Activated naive CD4-positive, alpha-beta T cell treated with anti-CD3 and anti-CD28 coated beads for 36 hours (primary cell): ENCODE measurements at regions not wholly inside any gene's neighbourhood (a gene's known extent, or its start where the extent isn't known, plus 50 kb on each side); places are given as distances from the start of the nearest gene placed in this dataset.

ENCODE experiments used
- CTCF ChIA-PET: fragments of 350-600 bp; sonication (Branson Sonifier 250); formaldehyde crosslinking; loops from one replicate; lab custom pipeline; 2021; ENCODE audit warnings: antibody characterized with exemption; lab: Charles Lee
- DNase-seq: peaks from one replicate; pipeline ENCODE4 v3.0.0-alpha.2; 2020
- H3K27ac Mint-ChIP-seq: one replicate; pipeline ENCODE4 v1.8.0; 2021; ENCODE audit warnings: mild to moderate bottlenecking, mixed read lengths
- H3K27me3 Mint-ChIP-seq: one replicate; pipeline ENCODE4 v1.8.0; 2021; ENCODE audit warnings: low read depth, mixed read lengths
- H3K36me3 Mint-ChIP-seq: one replicate; pipeline ENCODE4 v1.8.0; 2021; ENCODE audit warnings: low read depth, mixed read lengths
- H3K4me1 Mint-ChIP-seq: one replicate; pipeline ENCODE4 v1.8.0; 2021; ENCODE audit warnings: low read depth, mixed read lengths
- H3K4me3 Mint-ChIP-seq: one replicate; pipeline ENCODE4 v1.8.0; 2021; ENCODE audit warnings: mild to moderate bottlenecking, moderate library complexity, mixed read lengths
- H3K9me3 Mint-ChIP-seq: one replicate; pipeline ENCODE4 v1.8.0; 2021; ENCODE audit warnings: mixed read lengths
- intact Hi-C: fragments of 100-400 bp; cut with micrococcal nuclease; formaldehyde crosslinking; loops from one replicate; pipeline ENCODE4 v1.15.1; 2023

- Mint-ChIP-seq H3K4me1 (no peaks in the 10 kb centered on the region), H3K36me3 (no peaks in the 10 kb centered on the region), H3K27ac (no peak overlapping the region), H3K27me3 (no peaks in the 10 kb centered on the region), H3K9me3 (no peaks in the 10 kb centered on the region), H3K4me3 (no peak overlapping the region)
- CTCF ChIA-PET: interaction anchor here (1.1 kb wide), 1 partner anchor 34 kb away, joined by 3 read pairs; no protein-coding TSS in a partner anchor
- DNase-seq: no peak
- intact Hi-C loops: no loop called here
These were observed 318.2 kb downstream of the TNS1 start for GRCh38 chr2:217684431-217685254.

DNA sequence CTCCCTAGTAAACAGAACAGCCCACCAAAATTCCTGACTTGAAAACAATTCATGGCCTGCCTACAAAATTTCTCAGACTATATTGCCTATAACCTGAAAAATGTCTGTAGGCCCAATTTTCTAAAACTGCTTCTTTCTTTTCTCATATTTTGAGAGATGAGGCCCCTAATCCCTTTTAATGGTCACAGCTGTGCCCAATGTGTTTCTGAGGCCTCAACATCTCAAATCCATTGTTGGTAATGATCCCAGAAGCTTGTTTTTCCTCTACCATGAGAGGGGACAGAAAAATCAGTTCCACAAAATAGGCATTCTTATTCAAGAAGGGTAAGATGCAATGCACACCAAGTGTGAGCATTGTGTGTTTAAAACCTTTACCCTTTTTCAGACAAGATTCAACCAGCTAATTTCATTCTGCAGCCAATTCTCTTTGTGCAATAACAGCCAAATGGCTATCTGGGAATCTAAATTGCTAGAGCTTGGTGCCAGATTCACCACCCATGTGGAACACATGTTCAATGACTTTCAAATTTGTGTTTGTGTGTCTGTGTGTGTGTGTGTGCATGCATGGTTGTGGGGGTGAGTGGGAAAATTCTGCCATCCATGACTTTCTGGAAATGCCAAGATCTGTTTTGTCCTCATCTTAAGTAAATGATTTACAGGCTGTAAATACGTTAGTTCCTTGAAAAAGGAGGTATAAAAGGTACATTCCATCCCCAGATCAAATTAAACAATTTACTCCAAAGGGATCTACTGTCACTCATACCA is 319.5 kb downstream of the TNS1 start:
- no peak for DNase-seq
- H3K27me3 Mint-ChIP-seq: no peaks in the 10 kb centered on the region
- CTCF ChIA-PET: interaction anchor here (0.9 to 1.1 kb wide), 2 partner anchors 30 to 33 kb away, joined by 3 read pairs; no protein-coding TSS in a partner anchor
- intact Hi-C loops: no loop called here
- H3K9me3 Mint-ChIP-seq: no peaks in the 10 kb centered on the region
- H3K4me1 Mint-ChIP-seq: no peaks in the 10 kb centered on the region
- H3K4me3 Mint-ChIP-seq: no peak overlapping the region
- H3K36me3 Mint-ChIP-seq: no peaks in the 10 kb centered on the region
- H3K27ac Mint-ChIP-seq: no peak overlapping the region

DNA sequence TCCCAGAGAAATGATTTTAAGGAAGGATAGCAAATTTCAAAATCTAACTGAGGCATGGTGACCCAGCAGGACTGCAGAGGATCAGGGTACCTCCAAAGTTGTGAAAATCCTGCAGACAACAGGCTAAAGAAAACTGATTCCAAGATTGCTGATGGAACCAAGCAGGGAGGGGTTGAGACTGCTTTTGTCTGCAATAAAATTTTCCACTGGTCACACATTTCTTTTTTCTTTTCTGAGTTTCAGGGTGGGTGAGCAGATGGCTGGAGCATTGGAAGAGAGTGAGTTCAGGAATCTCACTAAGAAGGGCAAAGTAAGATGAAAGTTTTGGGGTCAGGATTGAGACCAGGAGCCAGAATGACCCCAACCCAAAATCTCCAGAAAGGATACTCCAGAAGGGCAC is 321.0 kb downstream of the TNS1 start:
- intact Hi-C loops: no loop called here
- no peak overlapping the region for H3K4me3 Mint-ChIP-seq
- CTCF ChIA-PET: no interaction called here
- peaks cover 2% of the 10 kb centered on the region for H3K36me3 Mint-ChIP-seq
- H3K27ac Mint-ChIP-seq: no peak overlapping the region
- no peaks in the 10 kb centered on the region for H3K27me3 Mint-ChIP-seq
- no peaks in the 10 kb centered on the region for H3K4me1 Mint-ChIP-seq
- H3K9me3 Mint-ChIP-seq: peaks cover 3% of the 10 kb centered on the region
- DNase-seq: no peak

GRCh38 chr2:217680381-217680780 is 322.4 kb downstream of the TNS1 start:
- no peak overlapping the region for H3K27ac Mint-ChIP-seq
- intact Hi-C loops: no loop called here
- CTCF ChIA-PET: interaction anchor here (1.1 kb wide), 1 partner anchor 30 kb away, joined by 4 read pairs; no protein-coding TSS in a partner anchor
- H3K4me1 Mint-ChIP-seq: no peaks in the 10 kb centered on the region
- peaks cover 5% of the 10 kb centered on the region for H3K9me3 Mint-ChIP-seq
- H3K4me3 Mint-ChIP-seq: no peak overlapping the region
- no peaks in the 10 kb centered on the region for H3K27me3 Mint-ChIP-seq
- H3K36me3 Mint-ChIP-seq: peaks cover 2% of the 10 kb centered on the region
- DNase-seq: no peak

GRCh38 chr2:217673627-217674026 is 329.2 kb downstream of the TNS1 start:
- H3K36me3 Mint-ChIP-seq: peaks cover 2% of the 10 kb centered on the region
- H3K27ac Mint-ChIP-seq: no peak overlapping the region
- no peak overlapping the region for H3K4me3 Mint-ChIP-seq
- CTCF ChIA-PET: interaction anchor here (4.0 kb wide), 1 partner anchor 23 kb away, joined by 19 read pairs; no protein-coding TSS in a partner anchor
- DNase-seq: no peak
- intact Hi-C loops: no loop called here
- peaks cover 6% of the 10 kb centered on the region for H3K9me3 Mint-ChIP-seq
- H3K27me3 Mint-ChIP-seq: no peaks in the 10 kb centered on the region
- H3K4me1 Mint-ChIP-seq: no peaks in the 10 kb centered on the region

DNA sequence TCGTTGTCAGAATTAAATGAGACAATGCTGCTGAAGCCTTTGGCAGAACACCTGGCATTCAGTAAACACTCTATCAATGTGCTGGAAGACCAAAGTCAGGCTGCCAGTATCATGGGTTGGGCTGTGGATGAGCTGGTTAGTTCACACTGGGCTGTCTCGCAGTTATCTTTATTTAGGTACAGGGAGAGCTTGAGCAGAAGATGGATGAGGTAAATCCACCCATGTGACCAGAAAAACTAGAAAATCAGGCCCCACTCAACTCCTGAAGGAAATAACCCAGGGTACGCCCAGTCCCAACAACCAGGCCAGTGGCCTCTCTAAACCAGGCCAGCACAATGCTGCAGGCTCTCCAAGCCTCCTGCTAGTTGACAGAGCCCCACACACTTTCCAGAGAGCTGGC is 330.3 kb downstream of the TNS1 start:
- Mint-ChIP-seq H3K4me1 (no peaks in the 10 kb centered on the region), H3K4me3 (no peak overlapping the region), H3K36me3 (peaks cover 1% of the 10 kb centered on the region), H3K9me3 (peaks cover 5% of the 10 kb centered on the region), H3K27ac (no peak overlapping the region), H3K27me3 (no peaks in the 10 kb centered on the region)
- CTCF ChIA-PET: interaction anchor here (1.2 to 4.0 kb wide), 2 partner anchors 22 to 41 kb away, joined by 4 to 19 read pairs; no protein-coding TSS in a partner anchor
- DNase-seq: no peak
- intact Hi-C loops: no loop called here

GRCh38 chr2:217671871-217672270 is 330.9 kb downstream of the TNS1 start:
- intact Hi-C loops: no loop called here
- H3K9me3 Mint-ChIP-seq: peaks cover 3% of the 10 kb centered on the region
- H3K4me3 Mint-ChIP-seq: no peak overlapping the region
- CTCF ChIA-PET: interaction anchor here (1.2 to 4.0 kb wide), 2 partner anchors 21 to 41 kb away, joined by 4 to 19 read pairs; no protein-coding TSS in a partner anchor
- no peak overlapping the region for H3K27ac Mint-ChIP-seq
- peaks cover 3% of the 10 kb centered on the region for H3K4me1 Mint-ChIP-seq
- H3K36me3 Mint-ChIP-seq: no peaks in the 10 kb centered on the region
- no peak for DNase-seq
- H3K27me3 Mint-ChIP-seq: no peaks in the 10 kb centered on the region

DNA sequence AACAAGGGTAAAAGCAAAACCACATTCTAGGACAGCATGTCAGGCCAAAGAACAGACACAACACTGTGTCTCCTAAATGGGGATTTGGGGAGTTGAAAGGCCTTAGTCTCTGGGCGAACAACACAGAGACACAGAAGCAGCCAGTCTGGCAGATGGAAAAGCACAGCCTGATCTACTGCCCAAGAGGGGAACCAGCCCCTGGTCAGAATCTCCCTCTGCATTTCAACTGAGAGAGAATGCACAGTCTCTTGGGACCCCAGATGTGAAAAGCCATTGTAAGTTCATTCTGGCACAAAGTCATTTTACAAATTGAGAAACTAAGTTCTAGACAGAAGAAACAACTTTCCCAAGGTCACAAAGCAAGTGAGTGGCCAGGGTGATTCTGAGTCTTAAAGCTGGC is 331.7 kb downstream of the TNS1 start:
- H3K27ac Mint-ChIP-seq: no peak overlapping the region
- intact Hi-C loops: no loop called here
- H3K36me3 Mint-ChIP-seq: no peaks in the 10 kb centered on the region

DNA sequence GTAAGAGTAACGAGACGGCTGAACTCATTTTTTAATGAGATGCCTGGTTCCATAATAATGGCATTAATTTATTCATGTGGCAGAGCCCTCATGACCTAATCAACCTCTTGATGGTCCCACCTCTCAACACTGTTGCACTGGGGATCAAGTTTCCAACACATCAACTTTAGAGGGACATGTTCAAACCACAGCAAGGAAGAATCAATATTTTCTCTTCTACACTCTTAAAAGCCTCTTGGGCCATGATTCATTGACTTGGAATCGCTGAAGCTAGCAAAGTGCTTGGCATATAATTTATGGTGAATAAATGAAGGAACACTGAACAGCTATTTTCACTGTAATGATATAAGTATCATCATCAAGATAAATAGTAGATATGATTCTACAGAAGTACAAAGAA is 333.0 kb downstream of the TNS1 start:
- DNase-seq: no peak
- intact Hi-C loops: no loop called here
- Mint-ChIP-seq H3K36me3 (no peaks in the 10 kb centered on the region), H3K9me3 (no peaks in the 10 kb centered on the region), H3K4me3 (no peak overlapping the region), H3K27me3 (peaks cover 2% of the 10 kb centered on the region), H3K27ac (no peak overlapping the region), H3K4me1 (peaks cover 10% of the 10 kb centered on the region)
- CTCF ChIA-PET: interaction anchor here (0.7 kb wide), 1 partner anchor 20 kb away, joined by 4 read pairs; no protein-coding TSS in a partner anchor

More for the DNA sequence above, 331.7 kb downstream of the TNS1 start:
- peaks cover 3% of the 10 kb centered on the region for H3K9me3 Mint-ChIP-seq
- DNase-seq: no peak
- peaks cover 2% of the 10 kb centered on the region for H3K27me3 Mint-ChIP-seq
- CTCF ChIA-PET: interaction anchor here (4.0 kb wide), 1 partner anchor 20 kb away, joined by 19 read pairs; no protein-coding TSS in a partner anchor
- no peak overlapping the region for H3K4me3 Mint-ChIP-seq
- H3K4me1 Mint-ChIP-seq: peaks cover 8% of the 10 kb centered on the region

- peaks cover 4% of the 10 kb centered on the region for H3K27me3 Mint-ChIP-seq
- peaks cover 1% of the 10 kb centered on the region for H3K9me3 Mint-ChIP-seq
- intact Hi-C loops: no loop called here
- no peak overlapping the region for H3K4me3 Mint-ChIP-seq
- peaks cover 15% of the 10 kb centered on the region for H3K4me1 Mint-ChIP-seq
- no peak overlapping the region for H3K27ac Mint-ChIP-seq
- CTCF ChIA-PET: no interaction called here
- H3K36me3 Mint-ChIP-seq: no peaks in the 10 kb centered on the region
- DNase-seq: no peak
These were observed 335.3 kb downstream of the TNS1 start for GRCh38 chr2:217667512-217667911.

- H3K27me3 Mint-ChIP-seq: peaks cover 4% of the 10 kb centered on the region
- peaks cover 15% of the 10 kb centered on the region for H3K4me1 Mint-ChIP-seq
- H3K4me3 Mint-ChIP-seq: no peak overlapping the region
- DNase-seq: no peak
- CTCF ChIA-PET: interaction anchor here (0.9 to 1.6 kb wide), 3 partner anchors 15 to 120 kb away, joined by 3 read pairs; no protein-coding TSS in a partner anchor
- H3K9me3 Mint-ChIP-seq: peaks cover 1% of the 10 kb centered on the region
- H3K27ac Mint-ChIP-seq: no peak overlapping the region
- no peaks in the 10 kb centered on the region for H3K36me3 Mint-ChIP-seq
- intact Hi-C loops: no loop called here
These were observed 335.8 kb downstream of the TNS1 start for GRCh38 chr2:217667035-217667434.

GRCh38 chr2:217666338-217666737 is 336.5 kb downstream of the TNS1 start:
- no peak overlapping the region for H3K27ac Mint-ChIP-seq
- CTCF ChIA-PET: interaction anchor here (0.9 to 1.6 kb wide), 3 partner anchors 14 to 121 kb away, joined by 3 read pairs; no protein-coding TSS in a partner anchor

More at GRCh38 chr2:217666338-217666737, 336.5 kb downstream of the TNS1 start:
- Mint-ChIP-seq H3K4me1 (peaks cover 18% of the 10 kb centered on the region), H3K4me3 (no peak overlapping the region), H3K36me3 (no peaks in the 10 kb centered on the region), H3K9me3 (peaks cover 1% of the 10 kb centered on the region), H3K27me3 (peaks cover 4% of the 10 kb centered on the region)
- intact Hi-C loops: no loop called here
- DNase-seq: peak; percentile 28
